WTC11 (cell line): ENCODE measurements at regions not wholly inside any gene's neighbourhood (a gene's known extent, or its start where the extent isn't known, plus 50 kb on each side); places are given as distances from the start of the nearest gene placed in this dataset.

Experiments
- ATAC-seq: fragments of 200-7000 bp; cut with Tn5 transposase; 2 replicates; pipeline ENCODE4 v1.10.0; 2021; ENCODE audit warnings: mild to moderate bottlenecking, moderate library complexity
- CTCF ChIA-PET: fragments of 300-600 bp; sonication (Branson Sonifier 250); formaldehyde crosslinking; loops from one replicate; lab custom pipeline; 2021; ENCODE audit warnings: antibody characterized with exemption; lab: Charles Lee
- POLR2A ChIA-PET: fragments of 350-600 bp; sonication (Branson Sonifier 250); formaldehyde crosslinking; loops from one replicate; lab custom pipeline; 2021; ENCODE audit warnings: antibody characterized with exemption; lab: Charles Lee
- DNase-seq: peaks from one replicate; pipeline ENCODE4 v3.0.0; 2021; ENCODE audit warnings: low spot score
- H3K27ac Mint-ChIP-seq: 2 replicates; pipeline ENCODE4 v1.8.0; 2021; ENCODE audit warnings: mixed read lengths
- H3K27me3 Mint-ChIP-seq: 2 replicates; pipeline ENCODE4 v1.8.0; 2021; ENCODE audit warnings: low read depth, mild to moderate bottlenecking, moderate library complexity, mixed read lengths
- H3K36me3 Mint-ChIP-seq: 2 replicates; pipeline ENCODE4 v1.8.0; 2021; ENCODE audit warnings: mixed read lengths
- H3K4me1 Mint-ChIP-seq: 2 replicates; pipeline ENCODE4 v1.8.0; 2022; ENCODE audit warnings: mixed read lengths
- H3K4me3 Mint-ChIP-seq: 2 replicates; pipeline ENCODE4 v1.8.0; 2021; ENCODE audit warnings: mild to moderate bottlenecking, moderate library complexity, mixed read lengths
- H3K9me3 Mint-ChIP-seq: 2 replicates; pipeline ENCODE4 v1.8.0; 2021; ENCODE audit warnings: mixed read lengths
- CREB1 ChIP-seq: sonication (generic); formaldehyde crosslinking; IDR thresholded peaks from 2 replicates; pipeline ENCODE4 v1.8.0; 2023; ENCODE audit warnings: mild to moderate bottlenecking, missing genetic modification reagents
- EMX1 ChIP-seq: fragments of 250-450 bp; sonication (Bioruptor Pico); IDR thresholded peaks from 2 replicates; pipeline ENCODE4 v1.8.0; 2021; ENCODE audit warnings: mild to moderate bottlenecking
- ESRRA ChIP-seq: sonication (generic); formaldehyde crosslinking; IDR thresholded peaks from 2 replicates; pipeline ENCODE4 v1.8.1; 2022; ENCODE audit warnings: mild to moderate bottlenecking, missing genetic modification reagents, borderline replicate concordance
- FOXJ3 ChIP-seq: sonication (generic); formaldehyde crosslinking; IDR thresholded peaks from 2 replicates; pipeline ENCODE4 v1.9.0; 2021; ENCODE audit warnings: missing genetic modification reagents, mild to moderate bottlenecking, borderline replicate concordance
- FOXK1 ChIP-seq: sonication (generic); formaldehyde crosslinking; IDR thresholded peaks from 2 replicates; pipeline ENCODE4 v1.8.0; 2022; ENCODE audit warnings: mild to moderate bottlenecking, moderate library complexity, missing genetic modification reagents
- GRHL2 ChIP-seq: fragments of 250-450 bp; sonication (Bioruptor Pico); IDR thresholded peaks from 2 replicates; pipeline ENCODE4 v1.8.0; 2022; ENCODE audit warnings: mild to moderate bottlenecking, moderate library complexity; ENCODE audit not compliant: insufficient replicate concordance, severe bottlenecking
- IRF2 ChIP-seq: sonication (generic); formaldehyde crosslinking; IDR thresholded peaks from 2 replicates; pipeline ENCODE4 v1.8.0; 2022; ENCODE audit warnings: low read depth, missing genetic modification reagents, borderline replicate concordance
- SP1 ChIP-seq: sonication (generic); formaldehyde crosslinking; conservative IDR thresholded peaks from 2 replicates; pipeline ENCODE4 v1.8.1; 2022; ENCODE audit warnings: missing genetic modification reagents
- TP53 ChIP-seq: sonication (generic); formaldehyde crosslinking; IDR thresholded peaks from 2 replicates; pipeline ENCODE4 v1.8.1; 2023; ENCODE audit warnings: mild to moderate bottlenecking, missing genetic modification reagents
- ZNF219 ChIP-seq: sonication (generic); formaldehyde crosslinking; IDR thresholded peaks from 2 replicates; pipeline ENCODE4 v1.8.0; 2023; ENCODE audit warnings: missing genetic modification reagents, mild to moderate bottlenecking, borderline replicate concordance
- ZNF232 ChIP-seq: sonication (generic); formaldehyde crosslinking; IDR thresholded peaks from 2 replicates; pipeline ENCODE4 v1.8.0; 2022; ENCODE audit warnings: mild to moderate bottlenecking, missing genetic modification reagents
- ZNF416 ChIP-seq: fragments of 250-450 bp; sonication (Bioruptor Pico); IDR thresholded peaks from 2 replicates; pipeline ENCODE4 v1.9.0; 2021; ENCODE audit warnings: mild to moderate bottlenecking, inconsistent platforms
- ZNF423 ChIP-seq: fragments of 250-450 bp; sonication (Bioruptor Pico); IDR thresholded peaks from 2 replicates; pipeline ENCODE4 v2.1.2; 2022; ENCODE audit warnings: mild to moderate bottlenecking, moderate library complexity
- TF ChIP-seq, protein P1 (sequence below): sonication (generic); formaldehyde crosslinking; IDR thresholded peaks from 2 replicates; pipeline ENCODE4 v1.8.0; 2022; ENCODE audit warnings: missing genetic modification reagents
- TF ChIP-seq, protein P2 (sequence below): sonication (generic); formaldehyde crosslinking; IDR thresholded peaks from 2 replicates; pipeline ENCODE4 v1.8.0; 2023; ENCODE audit warnings: mild to moderate bottlenecking, missing genetic modification reagents
- TF ChIP-seq, protein P3 (sequence below): fragments of 250-450 bp; sonication (Bioruptor Pico); IDR thresholded peaks from 2 replicates; pipeline ENCODE4 v1.9.0; 2021; ENCODE audit warnings: moderate library complexity, mild to moderate bottlenecking, inconsistent platforms, borderline replicate concordance
- TF ChIP-seq, protein P4 (sequence below): sonication (generic); formaldehyde crosslinking; IDR thresholded peaks from 2 replicates; pipeline ENCODE4 v1.8.0; 2023; ENCODE audit warnings: missing genetic modification reagents
- TF ChIP-seq, protein P5 (sequence below): sonication (generic); formaldehyde crosslinking; IDR thresholded peaks from 2 replicates; pipeline ENCODE4 v1.8.1; 2023; ENCODE audit warnings: mild to moderate bottlenecking, missing genetic modification reagents, borderline replicate concordance
- TF ChIP-seq, protein P6 (sequence below): sonication (generic); formaldehyde crosslinking; conservative IDR thresholded peaks from 2 replicates; pipeline ENCODE4 v1.8.1; 2022; ENCODE audit warnings: mild to moderate bottlenecking, missing genetic modification reagents
- TF ChIP-seq, protein P7 (sequence below): sonication (generic); formaldehyde crosslinking; IDR thresholded peaks from 2 replicates; pipeline ENCODE4 v1.8.1; 2022; ENCODE audit warnings: low read depth, missing genetic modification reagents, borderline replicate concordance

DNA sequence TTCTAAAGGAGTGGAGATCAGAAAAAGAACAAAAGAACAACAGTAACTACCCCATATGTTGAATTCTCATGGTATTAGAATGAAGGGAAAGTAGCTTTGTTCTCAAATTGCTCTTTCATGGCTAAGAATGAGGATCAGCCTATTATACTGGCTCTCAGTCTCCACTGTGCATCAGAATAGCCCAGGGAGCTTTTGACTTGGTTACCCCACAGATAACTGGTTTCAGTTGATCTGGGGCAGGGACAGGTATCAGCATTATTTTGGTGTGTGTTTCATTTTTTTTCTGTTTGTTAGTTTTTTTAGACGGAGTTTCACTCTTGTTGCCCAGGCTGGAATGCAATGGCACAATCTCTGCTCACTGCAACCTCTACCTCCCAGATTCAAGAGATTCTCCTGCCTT lies 311.7 kb upstream of the TLE3 start (continued):
- TF ChIP-seq, protein P1, sequence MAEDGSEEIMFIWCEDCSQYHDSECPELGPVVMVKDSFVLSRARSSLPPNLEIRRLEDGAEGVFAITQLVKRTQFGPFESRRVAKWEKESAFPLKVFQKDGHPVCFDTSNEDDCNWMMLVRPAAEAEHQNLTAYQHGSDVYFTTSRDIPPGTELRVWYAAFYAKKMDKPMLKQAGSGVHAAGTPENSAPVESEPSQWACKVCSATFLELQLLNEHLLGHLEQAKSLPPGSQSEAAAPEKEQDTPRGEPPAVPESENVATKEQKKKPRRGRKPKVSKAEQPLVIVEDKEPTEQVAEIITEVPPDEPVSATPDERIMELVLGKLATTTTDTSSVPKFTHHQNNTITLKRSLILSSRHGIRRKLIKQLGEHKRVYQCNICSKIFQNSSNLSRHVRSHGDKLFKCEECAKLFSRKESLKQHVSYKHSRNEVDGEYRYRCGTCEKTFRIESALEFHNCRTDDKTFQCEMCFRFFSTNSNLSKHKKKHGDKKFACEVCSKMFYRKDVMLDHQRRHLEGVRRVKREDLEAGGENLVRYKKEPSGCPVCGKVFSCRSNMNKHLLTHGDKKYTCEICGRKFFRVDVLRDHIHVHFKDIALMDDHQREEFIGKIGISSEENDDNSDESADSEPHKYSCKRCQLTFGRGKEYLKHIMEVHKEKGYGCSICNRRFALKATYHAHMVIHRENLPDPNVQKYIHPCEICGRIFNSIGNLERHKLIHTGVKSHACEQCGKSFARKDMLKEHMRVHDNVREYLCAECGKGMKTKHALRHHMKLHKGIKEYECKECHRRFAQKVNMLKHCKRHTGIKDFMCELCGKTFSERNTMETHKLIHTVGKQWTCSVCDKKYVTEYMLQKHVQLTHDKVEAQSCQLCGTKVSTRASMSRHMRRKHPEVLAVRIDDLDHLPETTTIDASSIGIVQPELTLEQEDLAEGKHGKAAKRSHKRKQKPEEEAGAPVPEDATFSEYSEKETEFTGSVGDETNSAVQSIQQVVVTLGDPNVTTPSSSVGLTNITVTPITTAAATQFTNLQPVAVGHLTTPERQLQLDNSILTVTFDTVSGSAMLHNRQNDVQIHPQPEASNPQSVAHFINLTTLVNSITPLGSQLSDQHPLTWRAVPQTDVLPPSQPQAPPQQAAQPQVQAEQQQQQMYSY (CRISPR knock-in tag), result no peak
- TF ChIP-seq, protein P2, sequence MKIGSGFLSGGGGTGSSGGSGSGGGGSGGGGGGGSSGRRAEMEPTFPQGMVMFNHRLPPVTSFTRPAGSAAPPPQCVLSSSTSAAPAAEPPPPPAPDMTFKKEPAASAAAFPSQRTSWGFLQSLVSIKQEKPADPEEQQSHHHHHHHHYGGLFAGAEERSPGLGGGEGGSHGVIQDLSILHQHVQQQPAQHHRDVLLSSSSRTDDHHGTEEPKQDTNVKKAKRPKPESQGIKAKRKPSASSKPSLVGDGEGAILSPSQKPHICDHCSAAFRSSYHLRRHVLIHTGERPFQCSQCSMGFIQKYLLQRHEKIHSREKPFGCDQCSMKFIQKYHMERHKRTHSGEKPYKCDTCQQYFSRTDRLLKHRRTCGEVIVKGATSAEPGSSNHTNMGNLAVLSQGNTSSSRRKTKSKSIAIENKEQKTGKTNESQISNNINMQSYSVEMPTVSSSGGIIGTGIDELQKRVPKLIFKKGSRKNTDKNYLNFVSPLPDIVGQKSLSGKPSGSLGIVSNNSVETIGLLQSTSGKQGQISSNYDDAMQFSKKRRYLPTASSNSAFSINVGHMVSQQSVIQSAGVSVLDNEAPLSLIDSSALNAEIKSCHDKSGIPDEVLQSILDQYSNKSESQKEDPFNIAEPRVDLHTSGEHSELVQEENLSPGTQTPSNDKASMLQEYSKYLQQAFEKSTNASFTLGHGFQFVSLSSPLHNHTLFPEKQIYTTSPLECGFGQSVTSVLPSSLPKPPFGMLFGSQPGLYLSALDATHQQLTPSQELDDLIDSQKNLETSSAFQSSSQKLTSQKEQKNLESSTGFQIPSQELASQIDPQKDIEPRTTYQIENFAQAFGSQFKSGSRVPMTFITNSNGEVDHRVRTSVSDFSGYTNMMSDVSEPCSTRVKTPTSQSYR (CRISPR knock-in tag), result no peak
- no peak for TF ChIP-seq ZNF416 (CRISPR knock-in tag)
- TF ChIP-seq, protein P3, sequence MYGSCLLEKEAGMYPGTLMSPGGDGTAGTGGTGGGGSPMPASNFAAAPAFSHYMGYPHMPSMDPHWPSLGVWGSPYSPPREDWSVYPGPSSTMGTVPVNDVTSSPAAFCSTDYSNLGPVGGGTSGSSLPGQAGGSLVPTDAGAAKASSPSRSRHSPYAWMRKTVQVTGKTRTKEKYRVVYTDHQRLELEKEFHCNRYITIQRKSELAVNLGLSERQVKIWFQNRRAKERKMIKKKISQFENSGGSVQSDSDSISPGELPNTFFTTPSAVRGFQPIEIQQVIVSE (CRISPR knock-in tag), result no peak
- TF ChIP-seq, protein P4, sequence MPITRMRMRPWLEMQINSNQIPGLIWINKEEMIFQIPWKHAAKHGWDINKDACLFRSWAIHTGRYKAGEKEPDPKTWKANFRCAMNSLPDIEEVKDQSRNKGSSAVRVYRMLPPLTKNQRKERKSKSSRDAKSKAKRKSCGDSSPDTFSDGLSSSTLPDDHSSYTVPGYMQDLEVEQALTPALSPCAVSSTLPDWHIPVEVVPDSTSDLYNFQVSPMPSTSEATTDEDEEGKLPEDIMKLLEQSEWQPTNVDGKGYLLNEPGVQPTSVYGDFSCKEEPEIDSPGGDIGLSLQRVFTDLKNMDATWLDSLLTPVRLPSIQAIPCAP (CRISPR knock-in tag), result no peak
- TF ChIP-seq SP1 (CRISPR knock-in tag), result no peak
- no peak for TF ChIP-seq FOXJ3 (CRISPR knock-in tag)
- TF ChIP-seq FOXK1 (CRISPR knock-in tag), result no peak
- TF ChIP-seq, protein P5, sequence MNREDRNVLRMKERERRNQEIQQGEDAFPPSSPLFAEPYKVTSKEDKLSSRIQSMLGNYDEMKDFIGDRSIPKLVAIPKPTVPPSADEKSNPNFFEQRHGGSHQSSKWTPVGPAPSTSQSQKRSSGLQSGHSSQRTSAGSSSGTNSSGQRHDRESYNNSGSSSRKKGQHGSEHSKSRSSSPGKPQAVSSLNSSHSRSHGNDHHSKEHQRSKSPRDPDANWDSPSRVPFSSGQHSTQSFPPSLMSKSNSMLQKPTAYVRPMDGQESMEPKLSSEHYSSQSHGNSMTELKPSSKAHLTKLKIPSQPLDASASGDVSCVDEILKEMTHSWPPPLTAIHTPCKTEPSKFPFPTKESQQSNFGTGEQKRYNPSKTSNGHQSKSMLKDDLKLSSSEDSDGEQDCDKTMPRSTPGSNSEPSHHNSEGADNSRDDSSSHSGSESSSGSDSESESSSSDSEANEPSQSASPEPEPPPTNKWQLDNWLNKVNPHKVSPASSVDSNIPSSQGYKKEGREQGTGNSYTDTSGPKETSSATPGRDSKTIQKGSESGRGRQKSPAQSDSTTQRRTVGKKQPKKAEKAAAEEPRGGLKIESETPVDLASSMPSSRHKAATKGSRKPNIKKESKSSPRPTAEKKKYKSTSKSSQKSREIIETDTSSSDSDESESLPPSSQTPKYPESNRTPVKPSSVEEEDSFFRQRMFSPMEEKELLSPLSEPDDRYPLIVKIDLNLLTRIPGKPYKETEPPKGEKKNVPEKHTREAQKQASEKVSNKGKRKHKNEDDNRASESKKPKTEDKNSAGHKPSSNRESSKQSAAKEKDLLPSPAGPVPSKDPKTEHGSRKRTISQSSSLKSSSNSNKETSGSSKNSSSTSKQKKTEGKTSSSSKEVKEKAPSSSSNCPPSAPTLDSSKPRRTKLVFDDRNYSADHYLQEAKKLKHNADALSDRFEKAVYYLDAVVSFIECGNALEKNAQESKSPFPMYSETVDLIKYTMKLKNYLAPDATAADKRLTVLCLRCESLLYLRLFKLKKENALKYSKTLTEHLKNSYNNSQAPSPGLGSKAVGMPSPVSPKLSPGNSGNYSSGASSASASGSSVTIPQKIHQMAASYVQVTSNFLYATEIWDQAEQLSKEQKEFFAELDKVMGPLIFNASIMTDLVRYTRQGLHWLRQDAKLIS (CRISPR knock-in tag), result no peak
- TF ChIP-seq EMX1, result no peak

DNA sequence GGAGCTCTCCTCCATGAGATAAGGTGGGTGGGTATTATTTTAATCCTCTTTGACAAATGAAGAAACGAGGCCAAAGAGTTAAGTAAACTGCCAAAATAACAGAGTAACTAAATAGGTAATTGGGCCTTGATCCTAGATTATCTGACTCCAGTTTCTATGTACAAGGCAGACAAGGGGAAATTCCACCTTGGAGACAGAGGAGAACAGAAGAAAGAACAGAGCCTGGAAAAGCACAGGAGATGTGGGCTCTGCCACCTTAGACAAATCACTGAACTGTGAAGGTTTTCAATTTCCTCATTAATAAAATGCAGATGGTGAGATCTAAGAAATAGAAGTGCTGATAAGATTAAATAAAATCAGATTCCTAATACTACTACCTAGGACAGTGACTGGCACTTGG lies 310.2 kb upstream of the TLE3 start:
- Mint-ChIP-seq H3K36me3 (peaks cover 24% of the 10 kb centered on the region), H3K4me3 (no peak overlapping the region), H3K9me3 (peaks cover 37% of the 10 kb centered on the region), H3K27ac (no peak overlapping the region)
- CTCF ChIA-PET, result no interaction called here
- DNase-seq (no peak), ATAC-seq (no peak)
- no peak for TF ChIP-seq TP53 (CRISPR knock-in tag)
- TF ChIP-seq, all 79 proteins: peak for 0
- H3K27me3 Mint-ChIP-seq, result peaks cover 8% of the 10 kb centered on the region; the same call in 1 of the 2 replicates
- H3K4me1 Mint-ChIP-seq, result peaks cover 26% of the 10 kb centered on the region
- POLR2A ChIA-PET, result no interaction called here

DNA sequence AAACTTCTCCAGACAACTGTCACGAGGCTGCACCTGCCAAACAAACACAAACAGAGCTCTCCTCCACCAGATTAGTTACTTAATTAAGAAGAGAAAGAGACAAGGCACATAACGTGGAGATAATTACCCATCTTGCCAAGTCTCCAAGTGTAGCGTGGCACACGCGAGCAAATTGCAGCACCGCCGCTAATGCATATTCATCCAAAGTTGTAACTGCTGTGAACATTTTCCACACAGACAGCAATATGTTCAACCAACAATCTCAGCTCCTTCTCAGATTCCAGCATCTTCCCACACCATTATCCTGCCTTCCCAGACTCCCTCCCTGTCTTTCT lies 309.6 kb upstream of the TLE3 start:
- no peak for ATAC-seq
- Mint-ChIP-seq H3K4me3 (no peak overlapping the region), H3K9me3 (peaks cover 37% of the 10 kb centered on the region), H3K36me3 (peaks cover 24% of the 10 kb centered on the region), H3K27ac (no peak overlapping the region), H3K4me1 (peaks cover 23% of the 10 kb centered on the region), H3K27me3 (peaks cover 8% of the 10 kb centered on the region; the same call in 1 of the 2 replicates)
- no peak for DNase-seq
- ChIA-PET CTCF (interaction anchor here (0.9 to 1.8 kb wide), 2 partner anchors 60 to 81 kb away, joined by 3 to 7 read pairs; no protein-coding TSS in a partner anchor), POLR2A (no interaction called here)
- no peak for TF ChIP-seq IRF2 (CRISPR knock-in tag)
- no peak for TF ChIP-seq ZNF423 (CRISPR knock-in tag)
- TF ChIP-seq, protein P6, sequence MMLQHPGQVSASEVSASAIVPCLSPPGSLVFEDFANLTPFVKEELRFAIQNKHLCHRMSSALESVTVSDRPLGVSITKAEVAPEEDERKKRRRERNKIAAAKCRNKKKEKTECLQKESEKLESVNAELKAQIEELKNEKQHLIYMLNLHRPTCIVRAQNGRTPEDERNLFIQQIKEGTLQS (CRISPR knock-in tag), result no peak
- no peak for TF ChIP-seq ZNF219 (CRISPR knock-in tag)
- TF ChIP-seq CREB1, result no peak
- TF ChIP-seq, protein P7, sequence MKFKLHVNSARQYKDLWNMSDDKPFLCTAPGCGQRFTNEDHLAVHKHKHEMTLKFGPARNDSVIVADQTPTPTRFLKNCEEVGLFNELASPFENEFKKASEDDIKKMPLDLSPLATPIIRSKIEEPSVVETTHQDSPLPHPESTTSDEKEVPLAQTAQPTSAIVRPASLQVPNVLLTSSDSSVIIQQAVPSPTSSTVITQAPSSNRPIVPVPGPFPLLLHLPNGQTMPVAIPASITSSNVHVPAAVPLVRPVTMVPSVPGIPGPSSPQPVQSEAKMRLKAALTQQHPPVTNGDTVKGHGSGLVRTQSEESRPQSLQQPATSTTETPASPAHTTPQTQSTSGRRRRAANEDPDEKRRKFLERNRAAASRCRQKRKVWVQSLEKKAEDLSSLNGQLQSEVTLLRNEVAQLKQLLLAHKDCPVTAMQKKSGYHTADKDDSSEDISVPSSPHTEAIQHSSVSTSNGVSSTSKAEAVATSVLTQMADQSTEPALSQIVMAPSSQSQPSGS (CRISPR knock-in tag), result no peak
- TF ChIP-seq ESRRA (CRISPR knock-in tag), result no peak
- no peak for TF ChIP-seq ZNF232 (CRISPR knock-in tag)
- no peak for TF ChIP-seq GRHL2 (CRISPR knock-in tag)
